Mucosa of descending colon (tissue), 3 donors: ENCODE measurements at regions not wholly inside any gene's neighbourhood (a gene's known extent, or its start where the extent isn't known, plus 50 kb on each side); places are given as distances from the start of the nearest gene placed in this dataset.

Source experiments
- ATAC-seq: fragments of 200-7000 bp; cut with Tn5 transposase; one replicate; pipeline ENCODE4 v1.9.1; 2020; ENCODE audit warnings: mild to moderate bottlenecking, moderate library complexity
- DNase-seq, 3 donors: peaks; one replicate each; pipeline ENCODE4 v3.0.0-alpha.2; 2020
- H3K36me3 ChIP-seq: fragments of 200-600 bp; one replicate; pipeline ENCODE4 v1.8.0; 2021; ENCODE audit warnings: low read depth, mild to moderate bottlenecking
- H3K4me1 ChIP-seq: fragments of 200-600 bp; one replicate; pipeline ENCODE4 v1.8.0; 2021; ENCODE audit warnings: low read depth, mild to moderate bottlenecking
- H3K4me3 ChIP-seq: fragments of 200-600 bp; one replicate; pipeline ENCODE4 v1.8.0; 2021; ENCODE audit warnings: mild to moderate bottlenecking
- H3K9me3 ChIP-seq: fragments of 200-600 bp; one replicate; pipeline ENCODE4 v1.8.0; 2021; ENCODE audit warnings: mild to moderate bottlenecking
- intact Hi-C, 2 donors: fragments of 100-400 bp; cut with DNase I in 1 of 2; cut with micrococcal nuclease in 1 of 2; formaldehyde crosslinking; loops; one replicate each; pipeline versions ENCODE4 v1.11.0 to v1.11.1; 2022; cut with DNase I, micrococcal nuclease
- TF ChIP-seq, protein P1 (sequence below): fragments of 200-600 bp; IDR thresholded peaks from one replicate; pipeline ENCODE4 v1.8.0; 2022; ENCODE audit warnings: antibody characterized with exemption, mild to moderate bottlenecking
- donor health status: DM: no; HTN: no; CAD: no; lungs with moderate emphysema.
- donor health status: DM: no; HTN: no; CAD: no.
- donor health status: DM: no; HTN: yes; CAD: no.

DNA sequence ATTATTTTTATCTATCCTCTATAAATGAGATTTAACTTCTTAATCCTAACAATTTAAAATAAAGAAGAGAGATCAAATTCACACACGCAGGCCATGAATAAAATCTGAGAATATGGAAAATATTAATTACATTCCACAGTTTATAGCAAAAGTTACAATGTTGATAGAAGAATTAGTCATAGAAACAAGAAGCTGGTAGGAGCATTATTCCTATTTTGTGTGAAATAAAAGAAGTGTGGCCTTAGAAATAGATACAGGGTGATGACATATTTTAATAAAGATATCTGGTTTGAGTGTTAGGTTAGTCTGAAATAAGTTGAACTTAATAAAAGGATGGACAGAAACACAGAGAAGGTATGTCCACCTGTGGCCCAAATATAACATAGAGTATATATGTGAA, 790.4 kb upstream of the NUDT12 start:
- Histone ChIP-seq H3K9me3 (no peaks in the 10 kb centered on the region), H3K4me3 (no peak overlapping the region), H3K4me1 (no peaks in the 10 kb centered on the region), H3K36me3 (no peaks in the 10 kb centered on the region)
- ATAC-seq (no peak), DNase-seq (no peak)
- intact Hi-C loops, result no loop called here
- TF ChIP-seq, protein P1, sequence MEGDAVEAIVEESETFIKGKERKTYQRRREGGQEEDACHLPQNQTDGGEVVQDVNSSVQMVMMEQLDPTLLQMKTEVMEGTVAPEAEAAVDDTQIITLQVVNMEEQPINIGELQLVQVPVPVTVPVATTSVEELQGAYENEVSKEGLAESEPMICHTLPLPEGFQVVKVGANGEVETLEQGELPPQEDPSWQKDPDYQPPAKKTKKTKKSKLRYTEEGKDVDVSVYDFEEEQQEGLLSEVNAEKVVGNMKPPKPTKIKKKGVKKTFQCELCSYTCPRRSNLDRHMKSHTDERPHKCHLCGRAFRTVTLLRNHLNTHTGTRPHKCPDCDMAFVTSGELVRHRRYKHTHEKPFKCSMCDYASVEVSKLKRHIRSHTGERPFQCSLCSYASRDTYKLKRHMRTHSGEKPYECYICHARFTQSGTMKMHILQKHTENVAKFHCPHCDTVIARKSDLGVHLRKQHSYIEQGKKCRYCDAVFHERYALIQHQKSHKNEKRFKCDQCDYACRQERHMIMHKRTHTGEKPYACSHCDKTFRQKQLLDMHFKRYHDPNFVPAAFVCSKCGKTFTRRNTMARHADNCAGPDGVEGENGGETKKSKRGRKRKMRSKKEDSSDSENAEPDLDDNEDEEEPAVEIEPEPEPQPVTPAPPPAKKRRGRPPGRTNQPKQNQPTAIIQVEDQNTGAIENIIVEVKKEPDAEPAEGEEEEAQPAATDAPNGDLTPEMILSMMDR, result no peak

DNA sequence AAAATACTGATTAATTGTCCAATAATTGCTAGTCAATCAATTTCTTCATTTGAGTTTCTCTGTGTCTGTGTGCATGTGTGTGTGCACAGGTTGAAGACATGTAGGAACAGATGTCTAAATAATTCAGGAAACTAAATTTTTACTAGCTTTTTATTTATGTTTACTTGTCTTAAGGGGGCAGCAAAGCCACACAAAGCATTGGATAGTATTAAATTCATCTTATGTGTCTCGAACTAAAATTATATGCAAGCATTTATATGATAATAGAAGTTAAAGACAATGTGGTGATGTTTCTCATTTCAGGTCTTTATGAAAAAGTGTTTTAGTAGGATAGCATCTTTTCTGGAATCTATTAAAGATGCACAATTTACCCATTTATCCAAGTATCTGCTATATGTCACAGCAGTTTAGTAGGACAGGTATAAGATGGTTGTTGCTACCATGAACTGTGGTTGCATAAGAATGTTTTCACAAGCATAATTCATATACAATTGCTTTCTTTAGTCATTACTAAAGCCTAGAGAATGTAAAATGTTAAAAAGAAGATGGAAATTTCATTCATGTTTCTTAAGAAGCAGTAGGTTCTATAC, 784.6 kb upstream of the NUDT12 start:
- no peak for DNase-seq
- Histone ChIP-seq H3K4me3 (no peak overlapping the region), H3K36me3 (no peaks in the 10 kb centered on the region), H3K9me3 (no peaks in the 10 kb centered on the region), H3K4me1 (no peaks in the 10 kb centered on the region)
- TF ChIP-seq, protein P1, result no peak
- no peak for ATAC-seq
- intact Hi-C loops, result no loop called here

DNA sequence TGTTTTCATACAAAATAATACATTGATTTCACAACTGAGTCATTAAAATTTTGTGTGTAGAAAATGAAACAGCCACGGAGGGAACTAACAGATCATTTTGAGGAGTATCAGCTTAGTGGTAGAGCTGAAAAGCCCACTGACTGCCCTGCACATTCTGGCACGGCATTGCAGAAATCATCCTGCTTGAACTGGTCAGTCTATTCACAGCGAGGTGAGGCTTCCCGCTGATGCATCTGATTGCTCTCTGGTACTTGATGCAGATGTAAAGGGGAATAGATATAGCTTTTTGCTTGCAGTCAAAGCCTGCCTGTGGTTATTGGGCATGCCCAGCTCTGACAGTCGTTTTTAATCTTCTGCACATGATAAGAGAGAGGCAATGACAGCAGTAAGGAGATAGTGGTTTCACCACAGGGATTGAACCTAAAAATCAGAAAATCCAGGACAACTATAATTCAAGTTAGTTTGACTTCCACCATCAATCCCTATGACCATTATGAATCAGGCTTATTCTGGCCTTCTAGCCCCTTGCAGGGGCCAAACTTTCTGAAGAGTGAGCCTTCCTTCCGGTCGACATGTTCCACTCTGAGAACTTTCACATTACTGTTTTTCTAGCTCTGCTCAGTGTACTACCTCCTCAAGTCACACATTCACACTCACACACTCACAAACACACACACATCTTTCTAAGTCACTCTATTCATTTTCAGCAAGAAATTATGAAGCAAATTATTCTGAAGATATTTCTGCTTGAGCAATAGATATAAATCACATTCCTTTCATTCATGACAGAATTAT, 782.8 kb upstream of the NUDT12 start:
- no peak for DNase-seq
- H3K36me3 ChIP-seq, result no peaks in the 10 kb centered on the region
- no peaks in the 10 kb centered on the region for H3K9me3 ChIP-seq
- ATAC-seq, result no peak
- no peak overlapping the region for H3K4me3 ChIP-seq
- TF ChIP-seq, protein P1, result no peak
- H3K4me1 ChIP-seq, result no peaks in the 10 kb centered on the region
- intact Hi-C loops, result no loop called here

DNA sequence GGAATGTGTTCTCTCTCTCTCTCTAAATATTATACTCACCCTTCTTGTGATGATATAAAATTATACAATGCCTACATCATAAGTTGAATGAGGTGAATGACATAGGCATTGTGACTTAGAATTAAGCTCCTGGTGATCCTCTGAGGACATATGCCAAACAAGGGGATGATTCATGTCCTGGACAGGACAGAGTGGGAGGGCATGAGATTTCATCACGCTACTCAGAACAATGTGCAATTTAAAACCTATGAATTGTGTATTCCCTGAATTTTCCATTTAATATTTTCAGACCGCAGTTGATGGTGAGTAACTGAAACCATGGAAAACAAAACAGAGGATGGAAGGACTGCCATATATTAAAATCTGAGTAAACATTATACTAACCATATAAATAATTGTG, 782.2 kb upstream of the NUDT12 start:
- ATAC-seq (no peak), DNase-seq (no peak)
- Histone ChIP-seq H3K36me3 (no peaks in the 10 kb centered on the region), H3K4me3 (no peak overlapping the region), H3K9me3 (no peaks in the 10 kb centered on the region), H3K4me1 (no peaks in the 10 kb centered on the region)
- intact Hi-C loops, result no loop called here
- TF ChIP-seq, protein P1, result no peak

DNA sequence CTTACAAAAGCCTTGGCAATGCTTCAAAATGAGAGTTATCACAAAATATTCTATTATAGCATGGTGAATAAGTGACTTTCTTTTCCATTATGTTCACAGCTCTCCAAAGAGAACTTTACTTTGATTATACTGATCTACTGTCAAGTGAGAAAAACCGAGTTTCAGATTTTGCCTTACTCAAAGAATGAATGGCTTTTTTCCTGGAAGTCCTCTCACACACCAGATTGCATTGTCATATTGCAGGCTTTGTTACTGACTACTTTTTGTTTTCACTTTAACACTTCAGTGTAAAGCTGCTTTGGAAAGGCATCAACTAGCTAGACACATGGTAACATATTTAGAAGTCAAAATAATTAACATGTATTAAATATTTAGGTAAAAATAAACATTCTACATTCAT, 765.2 kb upstream of the NUDT12 start:
- DNase-seq (no peak), ATAC-seq (no peak)
- TF ChIP-seq, protein P1, result no peak
- Histone ChIP-seq H3K9me3 (no peaks in the 10 kb centered on the region), H3K36me3 (no peaks in the 10 kb centered on the region), H3K4me1 (no peaks in the 10 kb centered on the region), H3K4me3 (no peak overlapping the region)
- intact Hi-C loops, result no loop called here
